COLO668 (cell line): ENCODE measurements at regions not wholly inside any gene's neighbourhood (a gene's known extent, or its start where the extent isn't known, plus 50 kb on each side); places are given as distances from the start of the nearest gene placed in this dataset.
"Not testable (repeated sequence)": the region's sequence is repeated elsewhere in the genome, so short reads cannot be mapped to it uniquely, and the experiment has no call there.

Experiments used
- DNase-seq: peaks from one replicate; lab custom pipeline; 2025; ENCODE audit not compliant: unreplicated experiment; lab: John Stamatoyannopoulos, UW

DNA sequence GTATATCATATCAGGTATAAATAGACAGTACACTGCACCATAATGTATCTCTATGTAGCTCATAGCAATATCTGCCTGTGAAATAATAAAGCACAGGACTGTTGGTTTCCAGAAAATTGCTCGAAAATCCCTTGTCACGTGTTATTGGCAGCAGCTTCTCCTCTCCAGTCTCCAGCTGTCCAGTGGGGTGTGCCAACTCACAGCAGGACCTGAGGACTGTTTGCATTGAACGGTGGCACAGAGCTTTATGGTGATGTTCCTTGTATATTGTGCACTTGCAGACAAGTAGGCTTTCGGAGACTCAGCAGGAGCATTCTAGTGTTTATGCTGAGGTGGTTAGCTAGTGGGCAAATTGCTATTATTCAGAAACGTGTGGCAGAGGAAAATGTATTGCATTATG, 182.2 kb upstream of the ATP5MC3 start:
- no peak for DNase-seq

DNA sequence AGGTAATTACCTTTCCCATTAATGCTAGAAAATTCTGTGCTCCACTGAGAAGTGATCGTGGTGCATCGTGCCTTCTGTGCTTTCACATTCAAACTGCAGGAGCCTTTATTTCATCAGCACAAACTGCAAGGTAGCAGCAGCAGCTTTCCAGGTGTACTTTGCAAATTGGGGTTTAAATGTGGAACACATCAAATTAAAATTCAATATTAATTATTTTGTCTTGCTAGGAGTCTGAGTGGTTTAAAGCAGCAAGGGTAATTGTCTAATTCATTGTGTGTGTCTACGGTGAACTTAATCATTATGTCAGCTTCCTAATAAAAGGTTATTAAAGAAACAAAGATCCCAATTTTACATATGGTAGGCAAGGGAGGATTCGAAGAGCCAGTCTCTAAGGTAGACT, 180.8 kb upstream of the ATP5MC3 start:
- no peak for DNase-seq

DNA sequence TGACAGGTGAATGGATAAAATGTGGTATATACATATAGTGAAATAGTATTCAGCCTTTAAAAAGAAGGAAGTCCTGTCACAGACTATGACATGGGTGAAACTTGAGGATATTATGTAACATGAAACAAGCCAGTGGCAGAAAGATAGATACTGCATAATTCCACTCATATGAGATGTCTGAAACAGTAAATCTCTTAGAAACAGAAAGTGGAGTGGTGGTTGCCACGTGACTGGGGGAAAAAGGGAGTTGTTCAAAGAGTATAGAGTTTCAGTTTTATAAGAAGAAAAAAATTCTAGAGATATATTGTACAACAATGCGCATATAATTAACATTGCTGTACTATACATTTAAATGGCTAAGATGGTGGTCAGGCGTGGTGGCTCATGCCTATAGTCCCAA, 178.2 kb upstream of the ATP5MC3 start:
- no peak for DNase-seq

DNA sequence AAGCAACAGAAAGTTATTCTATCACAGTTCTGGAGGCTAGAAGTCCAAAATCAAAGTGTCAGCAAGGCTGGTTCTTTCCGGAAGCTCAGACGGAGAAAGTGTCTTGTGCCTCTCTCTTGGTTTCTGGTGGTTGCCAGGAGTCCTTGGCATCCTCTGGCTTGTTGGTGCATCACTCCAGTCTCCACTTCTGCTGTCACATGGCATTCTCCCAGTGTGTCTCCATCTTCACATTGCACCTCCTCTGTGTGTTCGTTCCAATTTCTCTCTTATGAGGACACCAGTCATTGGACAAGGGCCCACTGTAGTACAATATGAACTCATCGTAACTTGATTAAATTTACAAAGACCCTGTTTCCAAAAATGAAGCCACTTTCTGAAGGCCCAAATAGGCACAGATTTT, 175.4 kb upstream of the ATP5MC3 start:
- DNase-seq: no peak

DNA sequence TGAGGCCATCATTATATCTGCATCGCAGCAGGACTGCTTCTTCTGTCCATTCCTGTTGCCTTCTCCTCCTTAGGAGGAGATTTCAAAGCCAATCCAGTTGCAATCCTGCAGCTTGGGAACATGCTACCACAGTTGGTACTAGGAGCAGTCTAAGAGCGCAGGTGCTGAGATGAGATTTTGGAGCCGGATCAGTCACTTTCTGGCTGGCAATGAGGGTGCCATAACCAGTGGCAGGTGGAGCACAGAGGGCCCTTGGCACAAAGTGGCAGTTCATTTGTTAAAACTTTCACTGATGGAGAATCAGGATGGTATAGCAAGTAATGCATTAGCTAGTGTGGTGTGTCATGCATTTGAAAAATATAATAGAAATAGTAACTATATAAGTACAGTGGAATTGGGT, 173.7 kb upstream of the ATP5MC3 start:
- no peak for DNase-seq

DNA sequence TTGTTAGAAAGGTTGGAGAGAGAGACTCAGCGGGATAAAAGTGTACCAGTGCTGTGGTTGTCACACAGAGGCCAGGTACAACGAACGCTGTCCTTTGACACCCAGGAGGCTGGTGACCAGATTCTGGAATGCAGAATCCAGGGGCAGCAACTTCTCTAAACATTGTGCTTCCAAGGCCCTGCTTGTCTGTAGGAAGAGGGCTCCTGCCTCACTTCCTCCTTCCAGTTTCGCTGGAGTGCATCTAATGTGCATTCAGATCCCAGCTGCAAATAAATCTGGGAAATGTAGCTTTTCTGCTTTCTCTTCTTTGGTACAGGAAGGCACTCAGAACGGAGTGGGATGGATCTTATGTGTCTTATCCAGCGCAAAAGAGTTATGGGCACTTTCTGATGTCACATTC, 171.8 kb upstream of the ATP5MC3 start:
- DNase-seq: no peak

DNA sequence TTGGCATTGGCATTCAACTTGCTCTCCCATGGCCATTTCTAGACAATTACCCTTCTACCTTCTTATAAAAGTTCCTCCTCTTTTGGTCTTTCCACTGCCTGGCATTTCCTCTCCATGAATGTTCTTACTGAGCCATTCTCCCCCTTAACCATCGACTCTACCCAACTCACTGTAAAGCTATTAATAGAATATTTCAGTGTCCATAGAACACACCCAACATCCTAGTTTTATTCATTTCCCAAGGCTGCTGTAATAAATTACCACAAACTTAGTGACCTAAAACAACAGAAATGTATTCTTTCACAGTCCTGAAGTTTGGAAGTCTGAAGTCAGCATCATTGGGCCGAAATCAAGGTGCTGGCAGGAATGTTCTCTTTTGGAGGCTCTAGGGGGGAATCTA, 170.0 kb upstream of the ATP5MC3 start:
- no peak for DNase-seq

DNA sequence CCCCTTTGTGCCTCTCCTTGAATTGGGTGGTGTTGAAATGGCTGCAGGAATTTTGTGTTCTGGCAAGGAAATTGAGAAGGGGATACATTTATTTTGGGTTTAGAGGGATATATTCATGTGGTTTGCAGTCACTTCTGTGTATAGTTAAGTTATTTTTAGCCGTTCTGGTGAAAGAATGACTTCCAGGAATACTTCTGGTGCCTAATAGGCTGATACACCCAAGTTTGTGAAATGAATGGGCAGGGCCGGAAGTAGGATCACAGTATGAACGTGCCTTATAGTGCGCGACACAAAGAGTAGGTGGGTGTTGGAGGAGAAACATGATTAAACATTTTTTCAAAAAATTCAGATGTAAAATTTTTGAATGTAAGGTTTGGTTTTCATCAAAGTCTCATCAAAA, 168.6 kb upstream of the ATP5MC3 start:
- DNase-seq: no peak

DNA sequence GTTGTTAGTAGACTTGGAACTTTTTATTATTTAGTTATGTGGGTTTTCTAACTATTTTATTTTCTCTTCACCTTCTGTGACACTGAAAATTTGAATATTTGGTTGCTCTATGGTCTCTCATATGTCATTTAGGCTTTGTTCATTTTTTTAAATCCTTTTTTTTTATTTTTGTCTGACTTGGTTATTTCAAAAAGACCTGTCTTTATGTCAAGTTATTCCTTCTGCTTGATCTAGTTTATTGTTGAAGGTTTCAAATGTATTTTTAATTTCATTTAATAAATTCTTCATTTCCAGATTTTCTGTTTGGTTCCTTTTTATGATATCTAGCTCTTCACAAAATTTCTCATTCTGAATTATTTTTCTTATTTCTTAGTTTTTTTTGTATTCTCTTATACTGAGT, 160.6 kb upstream of the ATP5MC3 start:
- no peak for DNase-seq

DNA sequence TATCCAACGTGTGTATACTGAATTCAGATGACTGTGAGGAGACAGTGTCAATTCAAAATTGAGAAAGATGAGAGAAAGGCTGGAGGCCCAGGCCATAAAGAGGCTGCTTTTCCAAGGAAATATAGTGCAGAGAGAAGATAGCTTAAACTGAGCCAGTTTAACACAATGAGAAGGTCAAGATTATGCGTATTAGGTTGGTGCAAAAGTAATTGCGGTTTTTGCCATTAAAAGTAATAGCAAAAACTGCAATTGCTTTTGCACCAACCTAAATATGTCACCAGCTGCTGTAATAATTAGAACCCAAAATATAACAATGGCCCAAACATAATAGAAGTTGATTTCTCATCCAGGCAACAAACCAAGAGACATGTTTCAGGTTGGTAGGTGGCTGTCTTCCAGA, 148.7 kb upstream of the ATP5MC3 start:
- DNase-seq: no peak

DNA sequence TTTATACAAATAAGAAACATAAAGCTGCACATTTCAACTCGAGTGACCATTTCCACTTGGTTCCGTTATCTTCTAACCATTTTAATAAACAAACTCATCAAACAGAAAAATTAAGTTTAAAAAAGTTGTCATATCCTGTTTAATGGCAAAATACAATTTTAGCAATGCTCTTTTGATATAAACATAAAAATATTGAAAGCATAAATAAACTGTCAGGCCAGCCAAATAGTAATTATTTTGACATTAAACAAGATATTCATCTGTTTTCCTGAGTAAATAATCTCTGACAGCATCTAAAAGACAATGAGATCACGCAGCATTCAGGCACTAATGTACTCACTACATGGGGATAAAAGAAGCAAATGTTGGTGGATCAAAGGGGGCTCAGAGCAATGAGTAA, 145.3 kb upstream of the ATP5MC3 start:
- DNase-seq: no peak

DNA sequence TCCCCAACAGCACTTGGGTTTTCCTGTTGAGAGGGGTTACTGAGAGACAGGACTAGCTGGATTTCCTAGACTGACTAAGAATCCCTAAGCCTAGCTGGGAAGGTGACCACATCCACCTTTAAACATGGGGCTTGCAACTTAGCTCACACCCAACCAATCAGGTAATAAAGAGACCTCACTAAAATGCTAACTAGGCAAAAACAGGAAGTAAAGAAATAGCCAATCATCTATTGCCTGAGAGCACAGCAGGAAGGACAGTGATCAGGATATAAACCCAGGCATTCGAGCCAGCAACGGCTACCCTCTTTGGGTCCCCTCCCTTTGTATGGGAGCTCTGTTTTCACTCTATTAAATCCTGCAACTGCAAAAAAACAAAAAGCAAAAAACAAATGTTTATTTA, 144.7 kb upstream of the ATP5MC3 start:
- not testable (repeated sequence) for DNase-seq

DNA sequence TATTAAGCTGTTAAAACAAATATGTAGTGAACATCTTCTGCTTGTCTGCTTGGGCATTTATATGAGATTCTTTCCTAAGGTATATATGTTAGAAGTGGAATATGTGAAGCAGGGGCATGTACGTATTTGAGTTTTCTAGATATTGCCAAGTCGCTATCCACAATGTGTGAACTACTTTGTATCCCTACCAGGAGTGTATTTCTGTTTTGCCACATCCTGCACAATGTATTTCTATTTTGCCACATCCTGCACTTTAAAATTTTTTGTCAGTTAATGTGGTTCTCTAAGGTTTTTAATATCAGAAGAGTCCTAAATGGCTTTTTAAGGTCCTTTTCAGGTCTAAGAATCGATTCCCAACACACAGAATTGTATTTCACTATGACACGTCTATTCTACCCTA, 141.7 kb upstream of the ATP5MC3 start:
- DNase-seq: no peak

DNA sequence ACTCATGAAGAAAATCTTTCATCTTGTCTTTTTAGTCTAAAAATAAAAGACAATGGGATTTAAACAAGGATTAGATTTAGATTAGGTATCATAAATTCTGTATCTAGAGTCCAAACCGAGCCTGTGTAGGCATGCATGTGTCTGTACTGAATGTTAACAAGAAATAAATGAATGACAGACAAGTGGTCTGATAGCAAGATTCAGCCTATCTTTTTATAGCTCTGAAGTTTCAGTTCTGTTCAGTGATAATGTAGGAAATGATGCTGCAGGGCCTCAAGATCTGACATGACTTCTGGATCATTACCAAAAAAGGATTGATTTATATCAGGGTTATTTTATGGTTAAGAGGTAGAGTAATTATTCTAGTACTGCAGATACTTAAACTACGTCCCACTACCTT, 137.0 kb upstream of the ATP5MC3 start:
- DNase-seq: no peak

DNA sequence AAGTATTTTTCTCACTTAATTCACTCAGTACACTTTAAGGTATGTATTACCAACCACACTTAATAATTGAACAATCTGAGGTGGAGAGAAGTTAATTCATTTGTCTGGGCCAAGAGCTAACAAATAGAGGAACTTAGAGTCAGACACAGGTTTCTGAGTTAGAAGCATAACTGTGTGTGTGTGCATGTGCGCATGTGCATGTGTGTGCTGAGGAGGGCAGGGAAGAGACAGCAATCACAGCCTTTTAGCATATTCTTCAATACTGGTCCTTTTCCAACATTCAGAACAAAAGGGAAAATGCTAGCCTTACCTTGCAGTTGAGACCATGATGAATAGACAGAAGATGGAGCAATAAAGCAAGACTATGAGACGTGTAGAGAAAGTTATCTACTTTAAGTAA, 136.2 kb upstream of the ATP5MC3 start:
- DNase-seq: no peak

DNA sequence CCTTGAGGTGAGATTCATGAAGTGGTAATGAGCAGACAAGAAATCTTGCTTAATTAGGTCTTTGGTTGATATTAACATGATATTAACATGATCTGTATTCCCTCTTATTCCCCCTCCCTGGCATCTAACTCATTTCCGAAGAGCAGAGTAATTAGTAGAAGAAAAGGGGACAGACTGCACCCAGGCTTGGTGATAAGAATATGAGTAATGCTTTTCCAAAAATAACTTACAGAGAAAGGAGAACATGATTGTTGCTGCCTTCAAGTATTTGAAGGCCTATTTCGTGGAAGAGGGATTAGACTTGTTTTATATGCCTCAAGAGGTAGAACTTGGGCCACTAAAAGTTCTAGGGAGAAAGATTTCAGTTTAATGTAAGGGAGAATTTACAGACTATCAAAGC, 130.6 kb upstream of the ATP5MC3 start:
- DNase-seq: no peak

DNA sequence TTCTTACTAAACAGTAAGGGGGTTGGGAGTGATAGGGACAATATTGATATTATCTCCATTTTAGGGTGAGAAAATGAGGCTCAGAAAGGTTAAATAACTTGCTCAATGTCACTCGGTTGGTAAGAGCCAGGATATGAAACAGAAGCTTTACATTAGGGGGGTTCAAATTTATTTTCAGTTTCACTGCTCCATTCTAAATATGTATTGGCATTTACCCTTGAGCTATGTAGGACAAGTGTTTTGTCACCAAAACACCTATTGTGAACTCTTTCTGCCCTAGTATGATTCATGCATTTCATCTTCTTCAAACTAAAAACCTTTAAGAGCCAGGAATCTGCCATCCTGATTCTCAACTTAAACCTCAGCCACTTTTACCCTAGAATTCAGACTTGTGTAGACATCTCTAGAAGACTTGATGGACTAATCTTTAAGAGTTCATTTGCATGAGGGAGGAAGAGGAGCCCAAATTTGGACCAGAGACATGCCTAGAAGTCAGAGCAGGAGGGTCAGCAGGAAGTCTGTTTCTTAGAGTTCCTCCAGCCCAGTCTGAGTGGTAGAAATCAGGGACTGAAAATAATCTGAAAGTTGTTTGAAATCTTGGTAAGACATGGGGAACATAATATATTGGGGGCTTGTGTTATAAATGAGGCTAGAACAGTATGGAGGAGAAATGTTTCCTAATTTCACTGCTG, 129.4 kb upstream of the ATP5MC3 start:
- no peak for DNase-seq

DNA sequence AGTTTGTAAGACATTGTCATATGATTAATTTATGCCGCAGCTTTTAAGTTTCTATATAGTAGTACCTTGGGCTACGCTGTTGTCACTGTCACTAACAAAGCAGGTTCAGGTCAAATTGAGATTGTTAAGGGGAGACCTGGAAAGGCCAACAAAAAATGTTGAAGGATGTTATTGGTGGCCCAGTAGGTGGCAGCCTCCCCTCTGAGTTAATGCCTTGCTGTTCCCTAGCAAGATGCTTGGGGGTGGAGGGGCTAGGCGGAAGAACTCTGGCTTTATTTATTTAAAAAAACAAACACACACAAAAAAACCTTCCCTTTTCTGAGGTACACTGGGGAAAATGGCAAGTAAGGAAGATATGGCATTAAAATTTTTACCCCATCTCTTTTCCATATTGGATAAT, 128.3 kb upstream of the ATP5MC3 start:
- DNase-seq: peak; percentile 30

DNA sequence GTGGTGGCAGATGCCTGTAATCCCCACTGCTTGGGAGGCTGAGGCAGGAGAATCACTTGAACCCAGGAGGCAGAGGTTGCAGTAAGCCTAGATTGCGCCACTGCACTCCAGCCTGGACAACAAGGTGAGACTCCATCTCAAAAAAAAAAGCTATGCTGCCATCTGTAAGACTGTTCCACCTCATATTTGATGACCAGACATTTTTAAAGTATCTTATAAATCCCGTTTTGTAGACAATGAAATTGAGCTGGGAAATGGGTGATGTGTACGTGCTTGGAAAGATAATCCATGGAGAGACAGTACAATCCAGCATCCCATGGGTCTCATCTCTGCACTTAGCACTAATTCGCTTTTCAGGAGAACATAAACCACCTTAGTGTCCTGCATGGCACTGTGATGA, 126.5 kb upstream of the ATP5MC3 start:
- DNase-seq: no peak

DNA sequence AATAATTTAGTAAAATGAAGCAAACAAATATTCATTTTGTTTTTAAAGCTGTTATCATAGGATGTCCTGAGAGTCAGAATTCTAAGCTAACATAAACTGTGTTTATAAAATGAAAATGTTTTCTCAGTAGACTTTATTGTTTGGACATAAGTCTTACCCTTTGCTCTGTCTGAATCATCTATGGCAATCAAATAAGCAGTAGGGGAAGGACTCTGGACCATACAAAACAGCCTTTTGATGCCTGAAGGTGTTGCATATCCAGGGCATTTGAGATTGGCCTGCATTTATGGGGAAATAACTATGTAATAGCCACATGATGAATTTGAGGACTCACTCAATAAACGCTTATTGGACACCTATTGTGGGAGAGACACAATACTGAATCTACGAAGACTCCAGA, 123.0 kb upstream of the ATP5MC3 start:
- no peak for DNase-seq

DNA sequence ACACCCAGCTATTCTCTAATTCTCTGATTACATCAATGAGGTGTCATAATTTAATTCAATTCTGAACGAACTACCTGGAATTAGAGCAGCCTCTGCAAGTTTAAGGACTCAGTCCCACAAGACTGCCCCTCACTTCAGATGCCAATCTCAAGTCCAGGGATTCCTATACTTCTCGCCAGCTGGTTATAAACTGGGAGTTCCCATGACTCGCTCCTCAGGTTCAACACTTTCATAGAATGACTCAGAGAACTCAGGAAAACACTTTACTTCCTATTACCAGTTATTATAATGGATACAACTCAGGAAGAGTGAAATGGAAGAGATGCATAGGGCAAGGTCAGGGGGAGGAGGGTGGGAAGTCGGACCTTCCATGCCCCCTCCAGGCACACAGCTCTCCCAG, 112.3 kb upstream of the ATP5MC3 start:
- no peak for DNase-seq

DNA sequence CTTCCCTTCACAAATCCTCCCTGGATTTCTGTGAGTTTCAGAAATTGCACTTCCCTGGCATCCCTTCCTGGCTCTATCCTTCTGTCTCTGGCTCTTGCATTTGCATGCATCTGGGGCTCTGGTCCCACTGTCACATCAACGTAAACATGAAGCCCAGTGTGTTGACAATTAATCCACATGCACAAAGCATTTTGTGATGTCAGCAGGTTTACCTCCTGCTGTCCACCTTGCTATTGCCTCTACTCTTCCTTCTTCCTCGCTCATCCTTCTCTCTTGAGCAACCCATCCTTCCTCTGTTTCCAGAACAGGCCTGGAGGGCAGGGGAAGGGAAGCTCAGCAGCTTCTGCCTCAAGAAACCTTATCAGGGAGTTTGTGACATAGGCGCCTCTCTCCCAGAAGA, 111.7 kb upstream of the ATP5MC3 start:
- no peak for DNase-seq

DNA sequence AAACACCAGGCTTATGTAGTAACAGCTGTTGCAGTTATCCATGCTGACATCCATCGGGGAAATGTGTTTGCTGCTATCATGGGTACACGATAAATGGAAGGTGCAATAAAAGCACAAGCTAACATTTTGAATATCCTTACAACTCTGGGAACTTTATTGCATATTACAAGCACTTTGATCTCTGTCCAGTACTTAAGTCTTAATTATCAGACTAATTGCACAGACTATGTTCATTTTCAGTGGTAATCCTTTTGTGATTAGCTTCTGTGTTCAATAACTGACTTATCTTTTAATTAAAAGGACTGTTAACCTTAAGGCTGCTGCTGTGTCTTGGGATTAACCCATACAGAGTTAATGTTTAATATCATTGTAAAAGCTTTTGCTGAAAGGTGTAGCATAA, 101.4 kb upstream of the ATP5MC3 start:
- DNase-seq: no peak

DNA sequence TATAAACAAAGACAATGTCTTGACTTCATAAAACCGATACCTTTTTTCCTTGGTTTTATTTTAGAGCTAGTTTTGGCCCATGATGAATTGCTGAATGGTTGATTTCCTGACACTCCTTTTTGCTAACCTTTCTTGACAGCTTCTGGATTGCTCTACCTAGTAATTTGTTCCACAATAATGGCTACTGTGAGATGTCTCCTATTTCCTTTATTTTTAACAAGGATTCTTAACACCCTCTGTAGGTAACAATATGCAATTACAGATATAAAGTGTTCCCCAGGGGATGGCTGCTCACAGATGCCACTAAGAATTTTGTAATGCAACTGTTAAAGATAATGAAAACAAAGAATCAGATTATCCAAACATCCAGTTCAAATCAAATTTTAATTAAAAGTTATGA, 100.8 kb upstream of the ATP5MC3 start:
- DNase-seq: no peak
